ENCODE measurements at regions not wholly inside any gene's neighbourhood (a gene's known extent, or its start where the extent isn't known, plus 50 kb on each side); places are given as distances from the start of the nearest gene placed in this dataset.

GRCh38 chr5:51096859-51097258, 286.4 kb upstream of the ISL1 start:
- no peak for FAIRE-seq
- WGBS, 3 donors = 50 to 73% (median 58%) methylated on average over 3 of the region's 3 CpGs

GRCh38 chr5:51099173-51099853, 283.9 kb upstream of the ISL1 start:
- no peaks in the 10 kb centered on the region for H3K27me3 ChIP-seq (ENCODE audit: control insufficient read depth in 3 of 3, insufficient read depth in 3 of 3, low read length in 3 of 3)
- no peak for DNase-seq
- H3K36me3 ChIP-seq (ENCODE audit: control insufficient read depth in 3 of 3, insufficient read depth in 2 of 3, low read depth in 1 of 3, low read length in 3 of 3) = no peaks in the 10 kb centered on the region
- no peak overlapping the region for H3K4me3 ChIP-seq (ENCODE audit: low read depth in 1 of 3, low read length in 3 of 3)
- no peak for FAIRE-seq
- no peak overlapping the region for H3K27ac ChIP-seq (ENCODE audit: low read depth in 1 of 3, low read length in 2 of 3)
- 67 to 78% (median 70%) methylated on average over 6 of the region's 6 CpGs for WGBS, 3 donors
- H3K9me3 ChIP-seq (ENCODE audit: control insufficient read depth in 2 of 2, insufficient read depth in 1 of 2, low read depth in 1 of 2, low read length in 1 of 2) = no peaks in the 10 kb centered on the region
- no peaks in the 10 kb centered on the region for H3K4me1 ChIP-seq (ENCODE audit: control insufficient read depth in 3 of 3, insufficient read depth in 2 of 3, low read depth in 1 of 3, low read length in 2 of 3)

More at GRCh38 chr5:51096859-51097258, 286.4 kb upstream of the ISL1 start:
- H3K36me3 ChIP-seq (ENCODE audit: control insufficient read depth in 3 of 3, insufficient read depth in 2 of 3, low read depth in 1 of 3, low read length in 3 of 3) = no peaks in the 10 kb centered on the region
- H3K4me3 ChIP-seq (ENCODE audit: low read depth in 1 of 3, low read length in 3 of 3) = no peak overlapping the region
- no peak for DNase-seq
- no peak overlapping the region for H3K27ac ChIP-seq (ENCODE audit: low read depth in 1 of 3, low read length in 2 of 3)
- H3K4me1 ChIP-seq (ENCODE audit: control insufficient read depth in 3 of 3, insufficient read depth in 2 of 3, low read depth in 1 of 3, low read length in 2 of 3) = no peaks in the 10 kb centered on the region
- H3K9me3 ChIP-seq (ENCODE audit: control insufficient read depth in 2 of 2, insufficient read depth in 1 of 2, low read depth in 1 of 2, low read length in 1 of 2) = no peaks in the 10 kb centered on the region
- no peaks in the 10 kb centered on the region for H3K27me3 ChIP-seq (ENCODE audit: control insufficient read depth in 3 of 3, insufficient read depth in 3 of 3, low read length in 3 of 3)

DNA sequence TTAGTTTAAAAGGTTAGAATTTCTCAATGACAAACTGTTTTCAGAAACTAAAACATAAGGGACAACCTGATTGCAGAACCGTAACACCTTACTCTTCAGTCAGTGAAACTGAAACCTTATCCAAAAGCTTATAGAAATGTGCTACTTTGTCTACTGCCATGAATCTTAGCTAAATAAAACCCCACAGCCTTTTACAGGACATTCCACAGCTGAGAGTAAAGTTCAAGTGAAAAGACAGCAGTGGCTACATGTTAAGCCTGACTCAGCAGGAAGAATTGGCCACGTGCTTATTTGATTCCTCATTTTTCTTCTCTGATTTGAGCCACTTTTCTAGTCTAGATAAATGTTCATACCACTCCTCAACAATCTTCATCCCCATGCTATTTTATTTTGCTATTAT, 278.7 kb upstream of the ISL1 start:
- Histone ChIP-seq H3K4me1 (ENCODE audit: control insufficient read depth in 3 of 3, insufficient read depth in 2 of 3, low read depth in 1 of 3, low read length in 2 of 3) (no peaks in the 10 kb centered on the region), H3K27ac (ENCODE audit: low read depth in 1 of 3, low read length in 2 of 3) (no peak overlapping the region), H3K9me3 (ENCODE audit: control insufficient read depth in 2 of 2, insufficient read depth in 1 of 2, low read depth in 1 of 2, low read length in 1 of 2) (no peaks in the 10 kb centered on the region), H3K4me3 (ENCODE audit: low read depth in 1 of 3, low read length in 3 of 3) (no peak overlapping the region), H3K36me3 (ENCODE audit: control insufficient read depth in 3 of 3, insufficient read depth in 2 of 3, low read depth in 1 of 3, low read length in 3 of 3) (no peaks in the 10 kb centered on the region), H3K27me3 (ENCODE audit: control insufficient read depth in 3 of 3, insufficient read depth in 3 of 3, low read length in 3 of 3) (no peaks in the 10 kb centered on the region)
- WGBS, 3 donors = 13 to 48% (median 24%) methylated on average over 2 of the region's 2 CpGs
- FAIRE-seq (no peak), DNase-seq (peak in 1 of 2 donors; percentile 32)

DNA sequence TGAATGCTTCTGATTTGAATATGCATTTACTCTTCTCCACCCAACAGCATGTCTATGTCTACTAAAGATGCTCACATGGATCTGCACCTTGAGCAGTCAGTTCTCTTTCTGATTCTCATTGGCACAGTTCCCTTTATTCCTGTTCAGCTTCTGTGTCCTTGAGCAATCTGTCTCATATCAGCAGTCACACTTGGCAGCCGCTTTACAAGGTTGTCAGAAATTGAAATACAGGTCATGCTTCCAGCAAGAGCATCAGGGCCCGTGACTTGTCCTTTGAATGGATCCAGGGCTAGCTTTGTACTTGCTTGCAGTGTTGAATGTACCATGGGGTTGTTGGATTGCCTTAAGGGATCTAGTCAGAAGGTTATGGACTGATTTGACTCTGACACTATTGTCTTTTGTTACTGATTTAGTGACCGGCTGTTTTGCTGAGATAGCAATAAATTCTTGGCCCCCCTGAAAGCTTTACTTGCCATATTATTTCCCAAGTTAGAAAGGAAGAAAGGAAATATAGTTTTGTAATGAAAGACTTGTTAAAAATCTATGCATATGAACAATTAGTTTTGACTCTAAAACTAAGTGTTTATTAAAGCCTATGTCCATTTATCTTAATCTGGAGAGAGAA, 273.4 kb upstream of the ISL1 start:
- no peak overlapping the region for H3K27ac ChIP-seq (ENCODE audit: low read depth in 1 of 3, low read length in 2 of 3)
- H3K27me3 ChIP-seq (ENCODE audit: control insufficient read depth in 3 of 3, insufficient read depth in 3 of 3, low read length in 3 of 3) = no peaks in the 10 kb centered on the region
- no peaks in the 10 kb centered on the region for H3K4me1 ChIP-seq (ENCODE audit: control insufficient read depth in 3 of 3, insufficient read depth in 2 of 3, low read depth in 1 of 3, low read length in 2 of 3)
- 45 to 73% (median 49%) methylated on average over 3 of the region's 3 CpGs for WGBS, 3 donors
- no peak overlapping the region for H3K4me3 ChIP-seq (ENCODE audit: low read depth in 1 of 3, low read length in 3 of 3)
- H3K36me3 ChIP-seq (ENCODE audit: control insufficient read depth in 3 of 3, insufficient read depth in 2 of 3, low read depth in 1 of 3, low read length in 3 of 3) = no peaks in the 10 kb centered on the region
- DNase-seq (no peak), FAIRE-seq (no peak)
- no peaks in the 10 kb centered on the region for H3K9me3 ChIP-seq (ENCODE audit: control insufficient read depth in 2 of 2, insufficient read depth in 1 of 2, low read depth in 1 of 2, low read length in 1 of 2)

- Histone ChIP-seq H3K36me3 (ENCODE audit: control insufficient read depth in 3 of 3, insufficient read depth in 2 of 3, low read depth in 1 of 3, low read length in 3 of 3) (no peaks in the 10 kb centered on the region), H3K4me1 (ENCODE audit: control insufficient read depth in 3 of 3, insufficient read depth in 2 of 3, low read depth in 1 of 3, low read length in 2 of 3) (no peaks in the 10 kb centered on the region), H3K27me3 (ENCODE audit: control insufficient read depth in 3 of 3, insufficient read depth in 3 of 3, low read length in 3 of 3) (no peaks in the 10 kb centered on the region), H3K27ac (ENCODE audit: low read depth in 1 of 3, low read length in 2 of 3) (no peak overlapping the region), H3K9me3 (ENCODE audit: control insufficient read depth in 2 of 2, insufficient read depth in 1 of 2, low read depth in 1 of 2, low read length in 1 of 2) (no peaks in the 10 kb centered on the region), H3K4me3 (ENCODE audit: low read depth in 1 of 3, low read length in 3 of 3) (no peak overlapping the region)
- FAIRE-seq (no peak), DNase-seq (no peak)
These were observed 252.0 kb upstream of the ISL1 start for GRCh38 chr5:51131266-51131665.

GRCh38 chr5:51138164-51138563, 245.1 kb upstream of the ISL1 start:
- FAIRE-seq = no peak
- WGBS, 3 donors = 63 to 75% (median 66%) methylated on average over 2 of the region's 2 CpGs

DNA sequence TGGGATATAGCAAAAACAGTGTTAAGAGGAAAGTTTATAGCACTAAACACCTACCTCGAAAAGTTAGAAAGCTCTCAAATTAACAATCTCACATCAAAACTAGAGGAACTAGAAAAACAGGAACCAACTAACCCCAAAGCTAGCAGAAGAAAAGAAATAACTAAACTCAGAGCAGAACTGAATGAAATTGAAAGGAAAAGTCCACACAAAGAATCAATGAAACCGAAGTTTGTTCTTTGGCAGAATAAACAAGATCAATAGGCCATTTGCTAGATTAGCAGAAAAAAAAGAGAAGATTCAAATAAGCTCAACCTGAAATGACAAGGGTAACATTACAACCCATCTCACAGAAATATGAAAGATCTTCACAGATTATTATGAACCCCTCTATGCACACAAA, 234.8 kb upstream of the ISL1 start:
- WGBS, 3 donors = 42 to 61% (median 50%) methylated on average over 2 of the region's 2 CpGs
- Histone ChIP-seq H3K4me3 (ENCODE audit: low read depth in 1 of 3, low read length in 3 of 3) (no peak overlapping the region), H3K27me3 (ENCODE audit: control insufficient read depth in 3 of 3, insufficient read depth in 3 of 3, low read length in 3 of 3) (no peaks in the 10 kb centered on the region), H3K27ac (ENCODE audit: low read depth in 1 of 3, low read length in 2 of 3) (no peak overlapping the region), H3K36me3 (ENCODE audit: control insufficient read depth in 3 of 3, insufficient read depth in 2 of 3, low read depth in 1 of 3, low read length in 3 of 3) (no peaks in the 10 kb centered on the region), H3K4me1 (ENCODE audit: control insufficient read depth in 3 of 3, insufficient read depth in 2 of 3, low read depth in 1 of 3, low read length in 2 of 3) (no peaks in the 10 kb centered on the region), H3K9me3 (ENCODE audit: control insufficient read depth in 2 of 2, insufficient read depth in 1 of 2, low read depth in 1 of 2, low read length in 1 of 2) (no peaks in the 10 kb centered on the region)
- FAIRE-seq (no peak), DNase-seq (no peak)

More at GRCh38 chr5:51138164-51138563, 245.1 kb upstream of the ISL1 start:
- no peak overlapping the region for H3K27ac ChIP-seq (ENCODE audit: low read depth in 1 of 3, low read length in 2 of 3)
- DNase-seq = no peak
- no peaks in the 10 kb centered on the region for H3K36me3 ChIP-seq (ENCODE audit: control insufficient read depth in 3 of 3, insufficient read depth in 2 of 3, low read depth in 1 of 3, low read length in 3 of 3)
- no peaks in the 10 kb centered on the region for H3K27me3 ChIP-seq (ENCODE audit: control insufficient read depth in 3 of 3, insufficient read depth in 3 of 3, low read length in 3 of 3)
- H3K4me1 ChIP-seq (ENCODE audit: control insufficient read depth in 3 of 3, insufficient read depth in 2 of 3, low read depth in 1 of 3, low read length in 2 of 3) = no peaks in the 10 kb centered on the region
- H3K9me3 ChIP-seq (ENCODE audit: control insufficient read depth in 2 of 2, insufficient read depth in 1 of 2, low read depth in 1 of 2, low read length in 1 of 2) = no peaks in the 10 kb centered on the region
- H3K4me3 ChIP-seq (ENCODE audit: low read depth in 1 of 3, low read length in 3 of 3) = no peak overlapping the region

DNA sequence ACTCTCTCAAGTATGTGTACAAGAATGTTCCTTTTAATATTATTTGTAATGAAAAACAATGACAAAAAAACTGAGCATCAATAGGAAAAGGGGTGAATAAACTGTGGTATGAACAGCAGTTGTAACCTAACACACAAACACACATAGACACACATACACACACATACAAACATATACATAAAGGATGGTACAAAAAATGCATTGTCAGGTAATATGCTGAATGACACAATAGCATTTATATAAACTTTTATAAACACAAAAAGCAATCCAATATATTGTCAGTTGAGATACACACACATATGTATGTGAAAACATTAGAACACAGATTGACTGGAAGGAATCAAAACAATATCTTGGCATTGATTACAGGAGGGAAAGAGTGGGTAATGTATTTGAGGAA, 227.0 kb upstream of the ISL1 start:
- H3K4me1 ChIP-seq (ENCODE audit: control insufficient read depth in 3 of 3, insufficient read depth in 2 of 3, low read depth in 1 of 3, low read length in 2 of 3) = no peaks in the 10 kb centered on the region
- H3K9me3 ChIP-seq (ENCODE audit: control insufficient read depth in 2 of 2, insufficient read depth in 1 of 2, low read depth in 1 of 2, low read length in 1 of 2) = peaks cover 0 to 6% of the 10 kb centered on the region in 2 donors
- no peak overlapping the region for H3K4me3 ChIP-seq (ENCODE audit: low read depth in 1 of 3, low read length in 3 of 3)
- DNase-seq (no peak), FAIRE-seq (no peak)
- H3K27me3 ChIP-seq (ENCODE audit: control insufficient read depth in 3 of 3, insufficient read depth in 3 of 3, low read length in 3 of 3) = no peaks in the 10 kb centered on the region
- no peak overlapping the region for H3K27ac ChIP-seq (ENCODE audit: low read depth in 1 of 3, low read length in 2 of 3)
- H3K36me3 ChIP-seq (ENCODE audit: control insufficient read depth in 3 of 3, insufficient read depth in 2 of 3, low read depth in 1 of 3, low read length in 3 of 3) = no peaks in the 10 kb centered on the region

DNA sequence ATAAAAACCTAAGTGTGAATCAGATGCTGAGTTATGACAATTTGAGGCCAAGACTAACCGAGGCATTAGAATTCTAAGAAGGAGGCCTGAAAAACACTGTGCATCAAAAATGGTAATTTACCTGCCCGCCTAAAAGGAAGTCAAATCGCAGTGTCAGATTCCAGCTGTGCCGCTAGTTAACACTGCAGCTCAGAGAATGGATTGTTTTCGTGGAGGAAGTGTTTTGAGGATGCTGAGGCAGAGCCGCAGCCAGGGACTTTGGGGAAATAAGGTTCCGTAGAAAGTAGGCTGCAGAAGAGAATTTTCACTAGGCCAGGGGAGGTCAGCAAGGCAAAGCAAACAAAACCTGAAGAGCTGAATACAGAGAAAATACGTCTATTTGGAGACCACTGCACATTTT, 226.4 kb upstream of the ISL1 start:
- Histone ChIP-seq H3K4me3 (ENCODE audit: low read depth in 1 of 3, low read length in 3 of 3) (no peak overlapping the region), H3K27me3 (ENCODE audit: control insufficient read depth in 3 of 3, insufficient read depth in 3 of 3, low read length in 3 of 3) (no peaks in the 10 kb centered on the region), H3K27ac (ENCODE audit: low read depth in 1 of 3, low read length in 2 of 3) (no peak overlapping the region), H3K4me1 (ENCODE audit: control insufficient read depth in 3 of 3, insufficient read depth in 2 of 3, low read depth in 1 of 3, low read length in 2 of 3) (no peaks in the 10 kb centered on the region), H3K36me3 (ENCODE audit: control insufficient read depth in 3 of 3, insufficient read depth in 2 of 3, low read depth in 1 of 3, low read length in 3 of 3) (no peaks in the 10 kb centered on the region), H3K9me3 (ENCODE audit: control insufficient read depth in 2 of 2, insufficient read depth in 1 of 2, low read depth in 1 of 2, low read length in 1 of 2) (peaks cover 0 to 10% of the 10 kb centered on the region in 2 donors)
- 46 to 62% (median 57%) methylated on average over 8 of the region's 8 CpGs for WGBS, 3 donors
- FAIRE-seq (no peak), DNase-seq (no peak)
